GM12864 (cell line): ENCODE measurements at regions not wholly inside any gene's neighbourhood (a gene's known extent, or its start where the extent isn't known, plus 50 kb on each side); places are given as distances from the start of the nearest gene placed in this dataset.

ENCODE experiments used
- DNase-seq: peaks from one replicate; pipeline ENCODE4 v3.0.0-alpha.2; 2011; ENCODE audit warnings: low read depth
- H3K4me3 ChIP-seq: 2 replicates; pipeline ENCODE4 v1.5.1; 2011; ENCODE audit warnings: mild to moderate bottlenecking, low read depth, low read length, control low read depth
- TF ChIP-seq, protein P1 (sequence below): IDR thresholded peaks from 2 replicates; pipeline ENCODE4 v1.5.1; 2011; ENCODE audit warnings: low read depth, mild to moderate bottlenecking, moderate library complexity, low read length, control low read depth, inconsistent platforms; ENCODE audit errors: missing control alignments

DNA sequence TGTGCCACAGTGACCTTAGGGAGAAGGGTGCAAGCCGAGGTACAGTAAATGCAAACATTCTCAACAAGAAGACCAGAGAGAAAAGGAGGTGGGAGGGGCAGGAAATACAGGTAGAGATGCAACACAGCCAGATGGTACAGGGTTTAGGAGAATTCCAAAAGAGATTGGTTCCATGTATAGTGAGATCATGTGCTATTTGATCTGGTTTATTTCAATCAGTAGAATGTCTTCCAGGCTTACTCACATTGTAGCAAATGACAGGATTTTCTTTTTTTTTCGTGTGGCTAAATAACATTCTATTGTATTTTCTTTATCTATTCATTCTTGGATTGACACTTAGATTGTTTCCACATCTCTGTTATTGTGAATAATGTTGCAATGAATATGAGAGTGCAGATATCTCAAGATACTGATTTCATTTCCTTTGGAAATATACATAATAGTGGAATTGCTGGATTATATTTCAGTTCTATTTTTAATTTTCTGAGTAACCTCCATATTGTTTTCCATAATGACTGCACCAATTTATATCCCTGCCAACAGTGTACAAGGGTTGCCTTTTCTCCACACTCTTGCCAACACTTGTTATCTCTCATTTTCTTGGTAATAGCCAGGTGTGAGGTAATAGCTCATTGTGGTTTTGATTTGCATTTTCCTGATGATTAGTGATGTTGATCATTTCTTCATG is 107.8 kb upstream of the GAS1 start:
- no peak overlapping the region for H3K4me3 ChIP-seq
- no peak for DNase-seq
- TF ChIP-seq, protein P1, sequence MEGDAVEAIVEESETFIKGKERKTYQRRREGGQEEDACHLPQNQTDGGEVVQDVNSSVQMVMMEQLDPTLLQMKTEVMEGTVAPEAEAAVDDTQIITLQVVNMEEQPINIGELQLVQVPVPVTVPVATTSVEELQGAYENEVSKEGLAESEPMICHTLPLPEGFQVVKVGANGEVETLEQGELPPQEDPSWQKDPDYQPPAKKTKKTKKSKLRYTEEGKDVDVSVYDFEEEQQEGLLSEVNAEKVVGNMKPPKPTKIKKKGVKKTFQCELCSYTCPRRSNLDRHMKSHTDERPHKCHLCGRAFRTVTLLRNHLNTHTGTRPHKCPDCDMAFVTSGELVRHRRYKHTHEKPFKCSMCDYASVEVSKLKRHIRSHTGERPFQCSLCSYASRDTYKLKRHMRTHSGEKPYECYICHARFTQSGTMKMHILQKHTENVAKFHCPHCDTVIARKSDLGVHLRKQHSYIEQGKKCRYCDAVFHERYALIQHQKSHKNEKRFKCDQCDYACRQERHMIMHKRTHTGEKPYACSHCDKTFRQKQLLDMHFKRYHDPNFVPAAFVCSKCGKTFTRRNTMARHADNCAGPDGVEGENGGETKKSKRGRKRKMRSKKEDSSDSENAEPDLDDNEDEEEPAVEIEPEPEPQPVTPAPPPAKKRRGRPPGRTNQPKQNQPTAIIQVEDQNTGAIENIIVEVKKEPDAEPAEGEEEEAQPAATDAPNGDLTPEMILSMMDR = no peak

DNA sequence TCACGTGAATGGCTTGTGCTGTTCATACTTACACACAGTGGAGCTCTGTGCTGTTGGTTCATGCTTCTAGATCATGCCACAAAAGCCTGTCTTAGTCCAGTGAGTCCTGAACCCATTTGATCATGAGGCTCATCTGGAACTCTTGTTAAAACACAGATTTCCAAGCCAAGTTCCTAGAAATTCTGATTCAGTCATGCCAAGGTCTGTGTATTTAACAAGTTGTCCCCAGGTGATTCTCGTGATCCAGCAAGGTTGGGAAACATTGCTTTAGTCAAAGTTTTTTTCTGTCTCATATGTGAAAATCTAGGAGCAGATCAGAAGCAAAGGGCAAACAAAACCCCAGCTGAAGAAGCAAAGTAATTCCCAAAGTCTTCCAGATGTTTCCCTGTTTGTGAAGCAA is 112.5 kb upstream of the GAS1 start:
- TF ChIP-seq, protein P1 = no peak
- DNase-seq = no peak

DNA sequence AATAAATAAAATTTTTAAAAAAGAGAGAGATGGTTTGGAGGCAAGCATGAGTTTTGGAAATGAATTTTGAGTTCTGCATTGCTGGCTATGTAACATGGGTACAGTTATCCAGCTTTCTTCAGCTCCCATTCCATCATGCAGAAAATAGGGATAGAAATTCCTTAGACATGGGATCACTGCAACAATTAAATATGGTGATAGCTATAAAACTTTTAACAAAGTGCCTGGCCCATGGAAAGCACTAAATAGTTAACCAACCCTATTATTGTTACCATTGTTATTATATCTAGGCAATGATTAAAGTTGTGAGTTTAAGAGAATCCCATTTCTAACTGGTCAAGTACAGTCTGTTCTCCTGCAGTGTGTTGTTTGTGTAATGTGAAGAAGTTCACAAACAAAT is 115.4 kb upstream of the GAS1 start:
- no peak overlapping the region for H3K4me3 ChIP-seq
- DNase-seq = no peak
- TF ChIP-seq, protein P1 = no peak

More for the DNA sequence above, 112.5 kb upstream of the GAS1 start:
- H3K4me3 ChIP-seq = no peak overlapping the region

DNA sequence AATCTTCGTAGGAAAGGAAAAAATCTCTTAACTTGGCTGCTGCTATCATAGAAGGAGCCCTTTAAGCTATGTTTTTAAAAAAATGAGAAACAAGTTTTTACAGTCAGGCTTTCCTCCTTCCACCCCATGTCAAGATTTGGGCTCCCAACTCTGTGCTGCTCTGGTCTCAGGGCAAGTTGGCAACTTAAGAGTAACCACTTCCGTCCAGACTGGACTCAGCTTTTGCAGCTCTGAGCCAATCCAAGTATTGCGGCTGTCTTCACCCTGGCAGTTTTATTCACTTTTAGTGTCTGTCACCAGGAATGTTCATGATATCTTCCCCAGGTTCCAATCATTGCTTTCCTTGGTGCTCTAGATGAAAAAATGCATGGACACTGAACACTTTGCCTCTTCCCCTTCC is 115.9 kb upstream of the GAS1 start:
- H3K4me3 ChIP-seq = no peak overlapping the region
- DNase-seq = no peak
- TF ChIP-seq, protein P1 = no peak

DNA sequence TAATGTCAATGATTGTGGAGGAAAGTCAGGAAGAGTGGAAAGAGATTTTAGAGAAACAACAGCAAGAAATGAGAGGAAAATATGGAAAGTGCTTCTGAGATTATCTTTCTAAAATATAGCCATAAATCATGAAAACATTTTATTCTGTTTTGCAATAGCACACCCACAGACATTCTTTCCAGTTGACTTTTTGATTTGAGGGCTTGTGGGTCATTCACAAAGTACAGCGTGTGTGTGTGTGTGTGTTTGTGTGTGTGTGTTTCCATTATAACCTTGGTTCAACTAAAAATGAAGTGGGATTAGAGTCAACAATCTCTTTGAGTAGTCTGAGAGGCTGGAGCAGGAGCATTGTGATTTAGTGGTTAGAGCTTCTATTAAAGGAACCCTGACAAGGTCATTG is 116.6 kb upstream of the GAS1 start:
- no peak for DNase-seq
- TF ChIP-seq, protein P1 = no peak
- no peak overlapping the region for H3K4me3 ChIP-seq

DNA sequence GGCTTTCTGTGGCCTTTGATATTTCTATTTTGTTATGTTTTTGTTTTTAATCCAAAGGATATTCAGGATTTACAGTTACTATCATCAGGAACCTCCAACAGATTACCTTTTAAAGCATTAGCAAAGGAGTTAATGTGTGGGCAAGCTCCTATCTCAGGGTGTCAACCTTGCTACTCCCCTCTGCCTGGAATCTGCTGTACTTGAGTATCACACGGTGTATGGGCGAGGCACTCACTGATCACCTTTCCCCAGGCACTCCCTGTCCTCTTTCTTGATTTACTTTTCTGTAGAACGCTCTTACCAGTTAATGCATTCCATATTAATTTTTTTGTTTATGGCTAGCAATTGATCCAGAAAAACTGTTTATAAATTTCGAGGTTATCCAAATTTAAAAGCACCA is 117.0 kb upstream of the GAS1 start:
- H3K4me3 ChIP-seq = no peak overlapping the region
- no peak for DNase-seq
- TF ChIP-seq, protein P1 = no peak

DNA sequence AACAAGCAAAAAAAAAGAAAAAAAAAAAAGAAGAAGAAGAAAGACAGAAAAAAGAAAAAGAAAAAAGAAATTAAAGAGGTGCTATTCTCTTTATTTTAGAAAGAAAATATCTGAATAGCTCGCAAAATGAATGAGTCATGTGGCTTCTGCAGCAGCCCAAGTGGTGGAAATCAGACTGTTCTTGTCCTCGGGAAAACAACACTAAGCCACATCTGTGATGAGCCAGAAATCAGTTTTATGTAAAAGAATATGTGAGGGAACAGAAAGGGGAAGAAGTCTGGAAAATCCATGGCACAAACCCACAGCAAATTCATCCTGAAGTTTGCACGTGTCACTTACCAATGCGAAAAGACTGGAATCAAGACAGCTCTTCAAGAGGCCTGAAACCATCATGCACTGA is 118.7 kb upstream of the GAS1 start:
- no peak overlapping the region for H3K4me3 ChIP-seq
- DNase-seq = no peak
- TF ChIP-seq, protein P1 = no peak
